ENCODE measurements at regions not wholly inside any gene's neighbourhood (a gene's known extent, or its start where the extent isn't known, plus 50 kb on each side); places are given as distances from the start of the nearest gene placed in this dataset.

DNA sequence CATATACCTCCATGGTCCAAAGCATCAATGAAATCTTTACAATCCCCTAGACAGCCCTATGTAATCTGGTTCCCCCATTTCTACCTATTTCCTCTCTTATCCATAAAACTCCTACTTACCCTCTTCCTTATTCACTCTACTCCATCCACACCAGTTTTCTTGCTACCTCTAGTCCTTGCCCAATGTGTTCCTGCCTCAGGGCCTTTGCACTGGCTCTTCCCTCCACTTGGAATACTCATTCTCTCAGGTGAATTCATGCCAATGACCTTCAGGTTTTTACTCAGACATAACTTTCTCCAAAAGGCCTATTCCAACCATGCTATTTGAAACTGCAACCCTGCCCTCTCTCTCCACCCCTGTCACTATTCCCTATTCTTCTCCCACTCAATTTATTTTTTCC, 138.7 kb upstream of the KRR1 start:
- no peak for TF ChIP-seq CTCF (conservative IDR thresholded peaks at IDR 0.05; ENCODE audit: low read length)
- no peak for TF ChIP-seq EZH2phosphoT487 (IDR thresholded peaks at IDR 0.05; ENCODE audit: borderline replicate concordance)

All from Loucy (cell line).